H7 (cell line): ENCODE measurements at regions not wholly inside any gene's neighbourhood (a gene's known extent, or its start where the extent isn't known, plus 50 kb on each side); places are given as distances from the start of the nearest gene placed in this dataset.
A peak's percentile ranks its signal among the peaks of the same experiment; 100 is the strongest.

Experiments used
- DNase-seq: peaks from one replicate; pipeline ENCODE4 v3.0.0; 2012
- H3K27me3 ChIP-seq: 2 replicates; pipeline ENCODE4 v1.6.0; 2011; ENCODE audit warnings: mild to moderate bottlenecking, low read length; ENCODE audit not compliant: control insufficient read depth, insufficient read depth
- H3K36me3 ChIP-seq: replicated peaks from 2 replicates; pipeline ENCODE4 v1.5.1; 2011; ENCODE audit warnings: low read length; ENCODE audit not compliant: control insufficient read depth, insufficient read depth
- H3K4me3 ChIP-seq: 2 replicates; pipeline ENCODE4 v1.5.1; 2011; ENCODE audit warnings: low read depth, mild to moderate bottlenecking, control low read depth, low read length, moderate library complexity; ENCODE audit not compliant: insufficient read depth

DNA sequence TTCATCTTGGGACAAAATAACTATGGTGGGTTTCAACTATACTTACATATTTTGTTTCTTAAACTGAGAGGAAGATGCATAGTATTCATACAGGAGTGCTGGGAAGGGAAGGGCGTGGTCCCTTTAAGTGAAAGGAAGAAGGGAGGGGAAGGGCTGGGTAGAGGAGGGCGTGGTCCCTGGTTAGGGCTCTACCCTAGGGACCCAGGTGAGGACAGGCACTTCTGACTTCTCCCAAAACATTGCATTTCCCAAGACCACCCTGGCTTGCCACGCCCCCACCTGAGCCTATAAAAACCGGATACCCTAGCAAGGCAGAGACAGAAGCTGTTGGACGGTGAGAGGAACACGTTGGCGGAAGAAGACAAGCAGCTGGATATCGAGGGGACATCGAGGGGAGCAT is 157.6 kb upstream of the PLXNA4 start:
- Histone ChIP-seq H3K36me3 (no peaks in the 10 kb centered on the region), H3K27me3 (no peaks in the 10 kb centered on the region), H3K4me3 (no peak overlapping the region)
- no peak for DNase-seq

DNA sequence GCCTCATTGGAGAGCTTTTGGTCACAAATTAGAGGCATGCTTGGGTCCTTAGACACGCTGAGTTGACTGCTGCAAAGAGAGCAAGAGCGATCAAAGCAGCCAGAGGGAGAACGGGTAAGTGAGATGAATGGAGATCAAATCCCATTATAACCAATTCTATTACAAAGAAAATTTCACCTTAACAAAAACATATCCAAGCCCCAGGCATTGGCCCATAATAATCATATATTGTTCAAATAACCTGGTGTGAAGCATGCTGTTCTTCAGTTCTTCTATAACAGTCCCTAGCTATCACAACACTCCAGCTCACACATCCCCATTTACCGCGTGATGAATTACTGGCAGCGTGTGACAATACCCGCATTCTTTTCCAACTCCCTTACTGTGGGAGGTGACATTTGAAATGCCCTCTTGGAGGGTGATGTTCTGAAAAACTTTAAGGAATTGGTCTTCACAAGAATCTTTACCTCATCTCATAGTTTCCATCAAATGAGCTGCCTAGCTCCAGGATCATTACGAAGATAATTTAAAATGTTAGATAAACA is 156.1 kb upstream of the PLXNA4 start:
- Histone ChIP-seq H3K36me3 (no peaks in the 10 kb centered on the region), H3K27me3 (no peaks in the 10 kb centered on the region), H3K4me3 (no peak overlapping the region)
- DNase-seq = no peak

DNA sequence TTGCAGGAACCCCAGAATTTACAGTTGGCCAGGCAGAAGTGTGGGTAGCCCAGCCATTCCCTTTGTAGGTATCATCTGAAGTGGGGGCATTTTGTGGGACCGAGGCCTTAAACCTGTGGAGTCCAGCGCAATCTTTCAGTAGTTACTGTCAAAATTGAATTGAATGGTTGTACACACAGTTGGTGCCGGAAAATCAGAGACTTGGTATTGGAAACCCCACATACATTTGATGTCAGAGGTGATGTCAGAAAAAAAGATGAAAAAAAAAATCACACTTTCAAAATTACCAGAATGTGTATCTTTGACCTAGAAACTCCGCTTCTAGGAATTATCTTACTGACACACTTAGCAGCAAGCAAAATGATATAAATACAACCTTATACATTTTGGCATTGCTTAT is 153.8 kb upstream of the PLXNA4 start:
- Histone ChIP-seq H3K27me3 (no peaks in the 10 kb centered on the region), H3K36me3 (no peaks in the 10 kb centered on the region), H3K4me3 (no peak overlapping the region)
- DNase-seq = no peak

DNA sequence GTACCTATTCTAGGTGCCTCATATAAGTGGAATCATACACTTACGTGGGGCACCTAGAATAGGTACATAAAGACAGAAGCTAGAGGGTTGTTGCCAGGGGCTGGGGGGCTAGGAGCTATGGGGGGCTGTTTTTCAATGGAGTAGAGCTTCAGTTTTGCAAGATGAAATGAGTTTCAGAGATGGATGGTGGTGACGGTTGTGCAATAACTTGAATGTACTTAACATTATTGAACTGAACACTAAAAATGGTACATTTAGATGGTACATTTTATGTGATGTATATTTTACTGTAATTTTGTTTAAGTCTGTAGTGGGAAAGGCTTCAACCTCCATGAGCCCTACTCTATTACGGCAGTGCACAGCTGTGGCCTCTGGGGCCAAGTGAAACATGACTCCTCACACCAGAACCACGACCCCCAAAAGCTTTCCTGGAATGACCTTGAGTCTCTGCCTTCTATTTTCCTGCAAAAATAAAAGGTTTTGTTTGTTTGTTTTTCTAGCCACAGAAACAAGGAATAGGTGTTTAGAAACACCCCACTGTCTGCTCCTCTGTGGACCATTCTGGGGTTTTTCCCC is 147.3 kb upstream of the PLXNA4 start:
- Histone ChIP-seq H3K36me3 (no peaks in the 10 kb centered on the region), H3K27me3 (no peaks in the 10 kb centered on the region), H3K4me3 (no peak overlapping the region)
- no peak for DNase-seq

DNA sequence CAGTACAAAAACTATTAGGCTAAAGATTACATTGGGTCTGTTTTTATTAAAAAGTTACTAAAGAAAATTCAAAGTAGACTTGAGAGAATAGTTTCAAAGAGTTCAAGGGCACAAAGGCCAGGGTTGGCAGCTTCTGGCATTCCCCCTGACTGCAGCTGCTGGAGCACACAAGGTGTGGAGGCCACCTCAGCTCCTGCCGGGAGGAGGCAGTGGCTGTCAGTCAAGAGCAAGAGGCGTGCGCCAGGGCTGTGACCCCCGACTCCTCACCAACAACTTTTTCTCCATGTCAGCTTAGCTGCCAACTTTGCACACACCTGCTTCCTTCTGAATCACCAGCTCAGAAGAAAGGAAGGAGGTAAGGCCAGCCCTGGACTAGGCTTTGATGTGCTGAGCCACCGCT is 144.6 kb upstream of the PLXNA4 start:
- H3K4me3 ChIP-seq = no peak overlapping the region
- DNase-seq = no peak
- no peaks in the 10 kb centered on the region for H3K27me3 ChIP-seq
- no peaks in the 10 kb centered on the region for H3K36me3 ChIP-seq

GRCh38 chr7:132713893-132714292 is 137.6 kb upstream of the PLXNA4 start:
- Histone ChIP-seq H3K4me3 (no peak overlapping the region), H3K36me3 (no peaks in the 10 kb centered on the region), H3K27me3 (no peaks in the 10 kb centered on the region)
- no peak for DNase-seq

DNA sequence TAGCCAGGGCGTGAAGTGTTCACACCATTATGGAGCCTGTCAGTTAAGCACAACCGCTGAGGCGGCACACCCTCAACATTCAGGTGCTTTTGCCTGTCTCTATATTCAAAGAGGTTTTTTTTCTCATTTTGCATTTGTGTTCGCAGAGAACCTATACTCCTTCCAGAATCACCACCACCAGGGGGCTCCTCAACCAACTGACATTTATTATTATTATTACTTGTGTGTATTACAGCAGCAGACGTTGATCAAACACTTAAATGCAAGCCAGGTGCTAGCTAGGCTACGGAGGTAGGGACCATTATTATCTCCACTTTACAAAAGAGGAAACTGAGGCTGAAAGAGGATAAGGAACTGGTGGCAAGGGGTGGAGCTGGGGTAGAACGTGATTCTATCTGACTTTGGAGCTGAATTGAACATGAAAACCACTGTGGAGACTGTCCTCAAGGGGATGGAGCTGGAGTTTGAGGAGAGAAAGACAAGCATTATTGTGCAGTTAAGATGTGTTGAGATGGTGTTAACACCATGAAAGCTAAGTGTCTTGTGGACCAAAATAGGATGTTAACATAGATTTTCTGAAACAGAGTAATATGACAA is 133.8 kb upstream of the PLXNA4 start:
- peak; percentile 39 for DNase-seq
- H3K27me3 ChIP-seq = no peaks in the 10 kb centered on the region
- H3K36me3 ChIP-seq = no peaks in the 10 kb centered on the region
- no peak overlapping the region for H3K4me3 ChIP-seq

GRCh38 chr7:132708470-132708869 is 132.2 kb upstream of the PLXNA4 start:
- no peaks in the 10 kb centered on the region for H3K36me3 ChIP-seq
- no peak overlapping the region for H3K4me3 ChIP-seq
- no peak for DNase-seq
- H3K27me3 ChIP-seq = no peaks in the 10 kb centered on the region

- no peaks in the 10 kb centered on the region for H3K27me3 ChIP-seq
- no peaks in the 10 kb centered on the region for H3K36me3 ChIP-seq
- no peak for DNase-seq
- H3K4me3 ChIP-seq = no peak overlapping the region
Observed at GRCh38 chr7:132705146-132705545, 128.9 kb upstream of the PLXNA4 start.

DNA sequence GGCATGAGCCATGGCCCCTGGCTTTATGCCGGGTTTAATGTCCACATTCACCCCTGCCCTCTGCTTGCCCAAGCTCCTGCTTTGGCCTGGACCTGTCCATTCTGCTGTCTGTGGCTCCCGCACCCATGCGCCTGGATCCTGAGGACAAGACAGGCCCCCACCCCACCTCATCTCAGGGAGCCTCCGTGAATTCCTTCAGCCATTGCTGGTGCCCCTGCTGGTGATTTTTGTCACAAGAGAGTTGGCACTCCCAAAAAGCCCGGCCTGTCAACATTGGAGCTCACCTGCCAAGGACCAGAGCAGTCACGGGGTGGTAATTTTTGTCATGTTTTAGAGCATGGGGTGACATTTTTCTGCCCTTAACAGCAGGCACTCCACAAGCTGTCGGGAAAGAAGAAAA is 127.5 kb upstream of the PLXNA4 start:
- Histone ChIP-seq H3K27me3 (no peaks in the 10 kb centered on the region), H3K4me3 (no peak overlapping the region), H3K36me3 (no peaks in the 10 kb centered on the region)
- DNase-seq = peak; percentile 61

DNA sequence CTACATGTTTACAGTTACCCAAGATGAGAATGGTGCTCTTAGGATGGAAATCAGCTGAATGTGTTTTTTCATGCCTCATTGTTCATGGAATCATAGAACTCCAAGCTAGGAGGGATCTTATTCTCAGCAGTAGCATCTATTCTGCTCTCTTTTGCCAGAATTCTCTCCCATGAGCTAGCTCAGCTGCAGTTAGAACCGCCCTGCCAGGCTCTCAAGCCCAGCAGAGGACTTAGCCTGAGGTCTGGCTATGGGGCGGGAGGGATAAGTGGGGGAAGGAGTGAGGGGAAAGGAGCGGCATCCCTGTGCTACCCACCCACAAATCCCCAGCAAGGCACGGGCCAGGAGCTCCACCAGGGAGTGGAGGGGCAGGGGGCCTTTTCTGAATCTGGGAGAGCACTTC is 120.7 kb upstream of the PLXNA4 start:
- no peaks in the 10 kb centered on the region for H3K36me3 ChIP-seq
- H3K4me3 ChIP-seq = no peak overlapping the region
- peak; percentile 49 for DNase-seq
- H3K27me3 ChIP-seq = no peaks in the 10 kb centered on the region

GRCh38 chr7:132696332-132696731 is 120.1 kb upstream of the PLXNA4 start:
- DNase-seq = no peak
- no peaks in the 10 kb centered on the region for H3K36me3 ChIP-seq
- no peaks in the 10 kb centered on the region for H3K27me3 ChIP-seq
- no peak overlapping the region for H3K4me3 ChIP-seq

- H3K36me3 ChIP-seq = no peaks in the 10 kb centered on the region
- DNase-seq = no peak
- H3K27me3 ChIP-seq = no peaks in the 10 kb centered on the region
- H3K4me3 ChIP-seq = no peak overlapping the region
Observed at GRCh38 chr7:132691201-132691600, 114.9 kb upstream of the PLXNA4 start.

DNA sequence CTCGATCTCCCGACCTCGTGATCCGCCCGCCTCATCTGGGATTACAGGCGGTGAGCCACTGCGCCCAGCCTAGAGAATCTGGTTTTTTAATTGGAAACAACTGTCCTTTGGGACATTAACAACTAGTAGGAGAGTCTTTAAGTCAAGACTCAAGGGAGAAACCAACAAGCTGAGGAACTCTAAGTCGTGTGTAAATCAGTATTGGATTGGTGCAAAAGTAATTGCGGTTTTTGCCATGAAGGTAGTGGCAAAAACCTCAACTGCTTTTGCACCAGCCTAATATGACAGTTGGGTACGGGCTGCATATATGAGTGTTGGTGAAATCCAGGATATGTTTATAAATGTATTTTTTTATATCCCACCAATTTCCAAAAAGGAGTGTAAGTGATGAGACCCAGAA is 113.9 kb upstream of the PLXNA4 start:
- DNase-seq = no peak
- H3K27me3 ChIP-seq = no peaks in the 10 kb centered on the region
- no peaks in the 10 kb centered on the region for H3K36me3 ChIP-seq
- H3K4me3 ChIP-seq = no peak overlapping the region

GRCh38 chr7:132687981-132688383 is 111.7 kb upstream of the PLXNA4 start:
- Histone ChIP-seq H3K4me3 (no peak overlapping the region), H3K27me3 (no peaks in the 10 kb centered on the region), H3K36me3 (no peaks in the 10 kb centered on the region)
- DNase-seq = peak; percentile 51

DNA sequence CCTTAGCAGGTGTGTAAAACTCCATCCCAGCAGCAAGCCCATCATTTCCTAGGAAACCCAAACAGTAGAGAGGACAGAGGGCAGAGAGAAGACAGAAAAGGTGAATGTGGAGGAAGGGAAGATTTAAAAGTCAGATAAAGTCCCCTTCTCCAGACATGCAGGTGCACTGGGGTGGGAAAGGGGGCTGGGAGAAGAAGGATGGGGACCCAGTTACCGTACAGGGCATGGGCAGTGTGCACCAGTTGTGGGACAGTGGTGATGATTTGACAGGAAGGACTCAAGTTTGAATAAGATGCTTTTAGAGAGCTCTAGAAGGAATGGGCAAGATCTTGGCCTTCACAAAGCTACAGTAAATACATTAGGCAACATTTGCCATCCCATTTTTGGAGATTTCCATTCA is 110.7 kb upstream of the PLXNA4 start:
- Histone ChIP-seq H3K27me3 (no peaks in the 10 kb centered on the region), H3K36me3 (no peaks in the 10 kb centered on the region), H3K4me3 (no peak overlapping the region)
- no peak for DNase-seq
